HK-2 (cell line): ENCODE measurements at regions not wholly inside any gene's neighbourhood (a gene's known extent, or its start where the extent isn't known, plus 50 kb on each side); places are given as distances from the start of the nearest gene placed in this dataset.

Experiments
- DNase-seq: peaks from one replicate; pipeline ENCODE4 v3.0.0-alpha.2; 2018; ENCODE audit not compliant: unreplicated experiment

GRCh38 chr2:64317707-64318475 is 136.1 kb upstream of the LGALSL start:
- DNase-seq, result no peak

- DNase-seq, result no peak
These were observed 135.6 kb upstream of the LGALSL start for GRCh38 chr2:64318476-64318748.

DNA sequence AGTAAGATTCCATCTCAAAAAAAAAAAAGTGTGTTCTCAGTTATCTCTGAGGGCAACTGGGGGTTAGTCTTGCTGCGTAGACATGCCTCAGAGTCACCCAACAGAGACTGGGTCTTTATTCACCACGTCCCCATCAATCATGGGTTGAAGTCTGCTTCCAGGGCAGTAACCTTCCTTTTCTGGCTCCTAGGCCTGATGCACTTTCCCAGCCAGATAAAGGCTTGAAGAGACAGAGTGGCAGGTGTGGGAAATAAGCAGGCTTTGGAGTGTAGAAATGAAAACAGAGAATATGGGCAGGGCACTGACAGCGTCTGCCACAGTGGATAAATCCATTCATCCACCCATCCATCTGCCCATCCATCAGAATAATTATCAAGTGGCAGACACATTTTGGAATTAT is 134.1 kb upstream of the LGALSL start:
- DNase-seq, result no peak

GRCh38 chr2:64322433-64322832 is 131.5 kb upstream of the LGALSL start:
- DNase-seq, result no peak

DNA sequence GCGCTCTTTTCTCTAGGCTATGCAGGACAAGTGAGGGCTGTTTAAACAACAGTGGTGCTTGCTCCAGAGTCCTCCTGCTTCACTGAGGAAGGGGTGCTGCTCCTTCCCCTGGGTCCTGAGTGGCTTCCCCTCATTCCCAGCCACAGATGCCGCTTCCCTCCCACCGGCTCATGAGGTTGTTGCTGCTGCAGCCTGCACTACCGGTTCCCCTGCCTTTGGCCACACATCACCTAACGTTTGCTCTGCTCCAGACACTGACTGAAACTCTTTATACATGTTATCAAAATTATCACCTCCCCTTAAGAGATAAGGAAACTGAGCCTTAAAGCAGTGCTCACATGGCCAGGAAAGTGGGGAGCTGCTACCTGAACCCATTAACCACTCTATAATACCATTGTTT is 130.8 kb upstream of the LGALSL start:
- DNase-seq, result no peak

GRCh38 chr2:64324746-64325410 is 129.1 kb upstream of the LGALSL start:
- DNase-seq, result no peak

GRCh38 chr2:64325477-64325851 is 128.5 kb upstream of the LGALSL start:
- no peak for DNase-seq

GRCh38 chr2:64325852-64326577 is 127.9 kb upstream of the LGALSL start:
- DNase-seq, result no peak

DNA sequence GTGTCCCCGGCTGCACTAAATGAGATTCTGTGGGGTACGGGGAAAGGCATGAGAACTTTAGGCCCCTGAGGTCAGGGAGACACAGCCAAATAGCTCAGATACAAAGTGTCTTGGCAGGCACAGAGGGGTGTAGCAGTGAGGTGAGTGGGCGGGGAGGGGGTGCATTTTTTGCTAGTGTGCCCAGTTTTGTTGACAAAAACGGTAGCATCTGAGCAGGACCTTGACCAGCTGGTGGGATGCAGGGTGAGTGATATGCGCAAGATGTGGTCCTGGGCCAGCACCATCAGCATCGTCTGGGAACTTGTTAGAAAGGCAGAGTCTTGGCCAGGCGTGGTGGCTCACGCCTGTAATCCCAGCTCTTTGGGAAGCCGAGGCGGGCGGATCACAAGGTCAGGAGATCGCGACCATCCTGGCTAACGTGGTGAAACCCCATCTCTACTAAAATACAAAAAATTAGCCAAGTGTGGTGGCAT is 127.3 kb upstream of the LGALSL start:
- no peak for DNase-seq

DNA sequence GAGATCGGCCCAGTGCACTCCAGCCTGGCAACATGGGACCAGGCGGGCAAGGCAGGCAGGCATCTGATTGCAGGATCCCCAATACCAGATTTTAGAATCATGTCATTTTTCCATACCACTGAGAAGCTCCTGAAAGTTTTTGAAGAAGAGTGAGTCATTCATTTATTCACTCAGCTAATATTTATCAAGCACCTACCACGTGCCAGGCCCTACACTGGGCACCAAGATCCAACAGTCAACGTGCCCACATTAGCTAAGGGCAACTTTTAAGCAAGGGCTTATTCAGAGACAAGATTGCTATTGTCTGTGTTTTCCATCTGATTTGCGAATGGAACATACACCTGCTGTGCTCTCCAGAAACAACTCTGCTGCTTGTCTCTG is 126.8 kb upstream of the LGALSL start:
- DNase-seq, result no peak

DNA sequence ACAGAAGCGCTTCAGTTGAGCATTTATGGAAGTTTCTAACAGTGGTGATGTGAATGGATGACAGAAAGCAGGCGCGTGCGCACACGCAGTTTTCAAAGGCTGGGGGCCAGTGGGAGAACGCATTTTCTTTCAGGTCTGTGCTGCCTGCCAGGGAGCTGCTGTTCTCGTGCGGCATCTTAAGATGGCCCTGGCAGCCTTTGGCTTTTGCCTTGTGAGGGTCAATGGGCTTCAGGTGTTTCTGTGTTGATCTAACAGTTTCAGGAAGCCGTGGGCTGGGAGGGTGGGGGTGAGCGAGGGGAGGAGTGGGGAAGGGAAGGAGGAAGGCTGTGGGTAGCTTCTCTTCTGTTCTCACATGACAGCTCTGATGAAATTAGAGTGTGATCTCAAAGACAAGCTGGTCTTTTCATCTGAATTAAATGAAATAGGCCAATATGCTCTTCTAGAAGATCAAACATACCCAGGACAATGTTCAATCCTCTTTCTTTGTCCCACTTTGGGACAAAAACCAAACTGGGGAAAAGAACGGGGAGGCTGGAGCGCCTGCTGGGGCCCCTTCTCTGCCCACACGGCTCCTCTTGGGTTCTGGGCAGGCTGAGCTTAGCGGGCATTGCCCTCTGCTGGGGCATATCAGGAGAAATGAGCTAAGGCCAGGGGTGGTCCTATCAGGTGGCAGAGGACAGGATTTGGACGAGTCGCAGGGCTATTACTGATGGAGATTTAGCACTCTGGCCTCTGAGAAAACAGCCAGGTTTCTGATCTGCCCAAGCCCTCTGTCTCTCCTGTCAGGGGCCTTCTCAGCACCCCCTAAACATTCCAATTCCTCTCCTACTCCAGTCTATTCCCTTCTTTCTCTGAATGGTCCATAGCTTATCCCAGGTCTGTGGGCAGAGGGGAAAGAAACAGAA is 126.2 kb upstream of the LGALSL start:
- peak; percentile 20 for DNase-seq

GRCh38 chr2:64328415-64328722 is 125.6 kb upstream of the LGALSL start:
- DNase-seq, result no peak

- DNase-seq, result no peak
These were observed 125.2 kb upstream of the LGALSL start for GRCh38 chr2:64328756-64329155.

DNA sequence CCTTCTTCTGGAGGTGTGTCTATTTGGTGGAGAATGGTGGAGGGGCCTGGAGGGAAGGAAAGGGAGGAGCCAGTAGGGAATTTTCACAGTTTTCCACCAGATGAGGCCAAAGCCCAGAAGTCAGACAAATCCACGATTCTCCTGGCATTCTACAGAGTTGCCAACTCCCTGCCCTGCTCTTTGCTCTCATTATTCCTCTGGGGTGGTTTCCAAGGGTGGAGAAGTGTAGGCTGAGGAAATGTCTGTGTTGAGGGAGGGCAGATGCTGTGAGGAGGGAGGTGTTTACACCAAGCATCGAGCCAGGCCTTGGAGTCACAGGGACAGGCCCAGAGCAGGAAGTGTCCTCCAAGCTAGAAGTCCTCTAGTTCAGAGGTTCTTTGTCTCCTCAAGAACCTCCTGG is 124.1 kb upstream of the LGALSL start:
- DNase-seq, result no peak

DNA sequence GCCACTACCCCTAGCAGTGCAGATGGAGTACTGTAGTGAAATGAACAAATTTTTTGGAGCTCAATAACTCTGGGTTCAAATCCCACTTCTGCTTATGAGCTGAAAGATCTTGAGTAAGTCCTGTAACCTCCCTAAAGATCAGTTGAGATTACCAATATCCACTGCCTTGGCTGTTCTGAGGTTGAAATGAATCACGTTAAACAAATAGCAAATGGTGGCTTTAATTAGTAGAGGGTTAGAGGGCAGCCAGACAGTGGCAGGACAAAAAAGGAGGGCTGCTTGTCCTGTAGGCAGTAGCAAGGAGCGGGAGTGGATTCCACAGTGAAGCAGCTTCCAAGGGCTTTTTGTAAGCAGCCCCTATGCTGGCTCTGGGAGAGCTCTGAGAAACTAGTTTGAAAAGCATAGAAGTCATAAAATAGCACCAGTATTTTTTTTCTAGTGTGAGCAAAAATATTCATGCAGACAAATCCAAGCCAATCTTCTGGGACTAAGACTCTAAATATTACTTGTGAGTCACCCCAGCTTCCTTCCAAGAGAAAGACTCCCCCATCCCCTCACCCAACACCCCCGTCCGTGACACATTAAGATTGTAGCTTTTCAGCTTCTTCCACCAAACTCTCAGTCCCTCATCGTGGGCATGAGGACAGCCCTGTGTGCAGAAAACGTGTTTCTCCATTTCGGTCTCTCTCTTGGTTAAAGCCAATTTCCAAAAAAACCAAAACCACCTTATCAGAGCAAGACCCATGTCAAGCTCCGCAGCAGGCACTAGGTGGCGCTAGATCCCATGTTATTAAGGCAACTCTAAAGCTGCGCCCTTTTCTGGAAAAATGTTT is 123.5 kb upstream of the LGALSL start:
- peak; percentile 72 for DNase-seq

GRCh38 chr2:64331114-64331645 is 122.8 kb upstream of the LGALSL start:
- DNase-seq, result no peak

- DNase-seq, result no peak
These were observed 121.9 kb upstream of the LGALSL start for GRCh38 chr2:64331849-64332699.

DNA sequence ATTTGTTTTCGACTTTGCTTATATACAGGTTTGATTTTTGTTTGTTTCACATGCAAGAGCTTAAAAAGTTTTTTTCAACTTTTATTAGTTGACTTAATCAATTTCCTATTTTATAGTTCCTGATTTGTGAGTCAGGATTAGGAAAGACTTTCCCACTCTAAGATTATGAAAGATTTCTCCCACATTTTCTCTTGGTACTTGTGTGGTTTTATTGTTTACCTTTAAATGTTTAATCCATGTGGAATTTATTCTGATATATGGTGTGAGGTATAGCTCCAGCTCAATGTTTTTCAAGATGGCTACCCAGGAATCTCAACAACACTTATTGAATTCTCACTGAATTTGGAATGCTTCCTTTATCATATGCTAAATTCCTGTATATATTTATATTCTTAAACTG is 117.8 kb upstream of the LGALSL start:
- DNase-seq, result no peak

GRCh38 chr2:64337314-64337713 is 116.6 kb upstream of the LGALSL start:
- no peak for DNase-seq

DNA sequence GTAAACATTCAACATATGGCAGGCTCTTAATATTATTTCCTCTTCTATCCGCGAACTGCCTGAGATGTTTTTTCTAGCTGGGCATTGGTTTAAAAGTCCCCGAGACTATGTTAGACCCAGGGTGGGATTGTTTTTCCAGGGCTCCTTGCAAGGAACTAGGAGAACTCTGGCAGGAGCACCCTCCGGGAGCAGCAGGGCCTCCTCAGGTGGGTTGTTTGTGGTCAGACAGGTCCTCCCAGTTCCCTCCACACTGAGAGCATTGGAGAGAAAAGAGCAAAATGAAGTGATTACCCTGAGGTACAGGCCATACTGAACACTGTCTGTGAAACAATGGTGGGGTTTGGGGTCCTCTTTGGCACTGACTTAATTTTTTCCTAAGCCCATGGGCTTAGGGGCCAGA is 115.9 kb upstream of the LGALSL start:
- DNase-seq, result no peak
